ENCODE measurements at regions not wholly inside any gene's neighbourhood (a gene's known extent, or its start where the extent isn't known, plus 50 kb on each side); places are given as distances from the start of the nearest gene placed in this dataset.

GRCh38 chr3:117774130-117774529 lies 1064.6 kb downstream of the TUSC7 start:
- no peak for TF ChIP-seq DPF2 (IDR thresholded peaks at IDR 0.05)
- TF ChIP-seq DLX4 (CRISPR knock-in tag; IDR thresholded peaks at IDR 0.05): no peak

Measured in K562 (cell line).